MCF 10A (cell line): ENCODE measurements at regions not wholly inside any gene's neighbourhood (a gene's known extent, or its start where the extent isn't known, plus 50 kb on each side); places are given as distances from the start of the nearest gene placed in this dataset.

Experiments used
- BruUV-seq: library from RNA; stranded (reverse); fragments of 400-500 nt; replicated peaks from 2 replicates; lab custom pipeline; 2021; lab: Mats Ljungman, UMichigan
- CTCF ChIA-PET: fragments of 300-600 bp; sonication (Branson Sonifier 250); formaldehyde crosslinking; extraction: SDS; loops from one replicate; lab custom pipeline; 2021; ENCODE audit warnings: antibody characterized with exemption, inconsistent platforms; lab: Yijun Ruan, JAX
- POLR2A ChIA-PET: fragments of 300-600, 350-650 bp; sonication (Branson Sonifier 250); formaldehyde crosslinking; extraction: SDS; loops from one replicate; lab custom pipeline; 2020; ENCODE audit warnings: antibody characterized with exemption, inconsistent platforms; lab: Yijun Ruan, JAX
- DNase-seq: peaks from one replicate; pipeline ENCODE4 v3.0.0-alpha.2; 2018; ENCODE audit not compliant: unreplicated experiment
- H3K27ac Mint-ChIP-seq: one replicate; pipeline ENCODE4 v1.8.0; 2022; ENCODE audit warnings: mild to moderate bottlenecking, low read depth, mixed read lengths; ENCODE audit not compliant: unreplicated experiment
- H3K27me3 Mint-ChIP-seq: one replicate; pipeline ENCODE4 v1.8.0; 2022; ENCODE audit warnings: mixed read lengths; ENCODE audit not compliant: insufficient read depth, unreplicated experiment
- H3K36me3 Mint-ChIP-seq: one replicate; pipeline ENCODE4 v1.8.0; 2022; ENCODE audit warnings: mild to moderate bottlenecking, moderate library complexity, mixed read lengths; ENCODE audit not compliant: insufficient read depth, unreplicated experiment
- H3K4me1 Mint-ChIP-seq: one replicate; pipeline ENCODE4 v1.8.0; 2022; ENCODE audit warnings: mixed read lengths; ENCODE audit not compliant: insufficient read depth, unreplicated experiment
- H3K4me3 Mint-ChIP-seq: one replicate; pipeline ENCODE4 v1.8.0; 2022; ENCODE audit warnings: mild to moderate bottlenecking, moderate library complexity, mixed read lengths; ENCODE audit not compliant: unreplicated experiment
- H3K9me3 Mint-ChIP-seq: one replicate; pipeline ENCODE4 v1.8.0; 2022; ENCODE audit warnings: mixed read lengths; ENCODE audit not compliant: unreplicated experiment
- CTCF ChIP-seq: fragments of 200-600 bp; IDR thresholded peaks from one replicate; pipeline ENCODE4 v1.8.0; 2022; ENCODE audit warnings: antibody characterized with exemption, mild to moderate bottlenecking; ENCODE audit not compliant: unreplicated experiment
- intact Hi-C: fragments of 100-400 bp; cut with micrococcal nuclease; formaldehyde crosslinking; loops from 2 replicates; pipeline ENCODE4 v1.14.1; 2022

GRCh38 chr7:114822844-114823243 is 99.0 kb upstream of the MDFIC start:
- intact Hi-C loops: no loop called here
- ChIA-PET CTCF (interaction anchor here (0.9 to 1.1 kb wide), 2 partner anchors 42 to 397 kb away, joined by 3 to 5 read pairs; no protein-coding TSS in a partner anchor), POLR2A (interaction anchor here (1.1 to 1.8 kb wide), 2 partner anchors 17 to 101 kb away, joined by 3 to 7 read pairs; no protein-coding TSS in a partner anchor)
- Mint-ChIP-seq H3K27ac (no peak overlapping the region), H3K27me3 (no peaks in the 10 kb centered on the region), H3K9me3 (no peaks in the 10 kb centered on the region), H3K4me3 (no peak overlapping the region), H3K4me1 (peaks cover 34% of the 10 kb centered on the region), H3K36me3 (no peaks in the 10 kb centered on the region)
- no peak for TF ChIP-seq CTCF
- BruUV-seq: no TSS peak
- no peak for DNase-seq

- no TSS peak for BruUV-seq
- Mint-ChIP-seq H3K27me3 (no peaks in the 10 kb centered on the region), H3K27ac (no peak overlapping the region), H3K36me3 (no peaks in the 10 kb centered on the region), H3K4me3 (no peak overlapping the region), H3K9me3 (no peaks in the 10 kb centered on the region), H3K4me1 (peaks cover 32% of the 10 kb centered on the region)
- intact Hi-C loops: no loop called here
- ChIA-PET CTCF (interaction anchor here (0.9 to 1.1 kb wide), 2 partner anchors 41 to 398 kb away, joined by 3 to 5 read pairs; no protein-coding TSS in a partner anchor), POLR2A (interaction anchor here (0.8 to 1.8 kb wide), 3 partner anchors 17 to 100 kb away, joined by 3 to 7 read pairs (median 4); no protein-coding TSS in a partner anchor)
- TF ChIP-seq CTCF: no peak
- peak; percentile 88 for DNase-seq
Observed at GRCh38 chr7:114823290-114823689, 98.6 kb upstream of the MDFIC start.

GRCh38 chr7:114825423-114825951 is 96.4 kb upstream of the MDFIC start:
- peaks cover 15% of the 10 kb centered on the region for H3K4me1 Mint-ChIP-seq

More at GRCh38 chr7:114825423-114825951, 96.4 kb upstream of the MDFIC start:
- Mint-ChIP-seq H3K4me3 (no peak overlapping the region), H3K36me3 (no peaks in the 10 kb centered on the region), H3K27me3 (no peaks in the 10 kb centered on the region), H3K27ac (no peak overlapping the region), H3K9me3 (no peaks in the 10 kb centered on the region)
- ChIA-PET POLR2A (interaction anchor here (0.6 kb wide), 1 partner anchor 939 kb away, joined by 3 read pairs; no protein-coding TSS in a partner anchor), CTCF (interaction anchor here (0.6 to 1.0 kb wide), 2 partner anchors 9 to 162 kb away, joined by 3 read pairs; no protein-coding TSS in a partner anchor)
- no TSS peak for BruUV-seq
- no peak for DNase-seq
- intact Hi-C loops: no loop called here
- TF ChIP-seq CTCF: no peak
